WERI-Rb-1 (cell line): ENCODE measurements at regions not wholly inside any gene's neighbourhood (a gene's known extent, or its start where the extent isn't known, plus 50 kb on each side); places are given as distances from the start of the nearest gene placed in this dataset.

Experiments used
- DNase-seq: peaks from one replicate; pipeline ENCODE4 v3.0.0-alpha.2; 2020
- H3K27ac ChIP-seq: fragments of 250-450 bp; sonication (Bioruptor Pico); 2 replicates; pipeline ENCODE4 v1.5.1; 2020; ENCODE audit warnings: mild to moderate bottlenecking, moderate library complexity
- H3K27me3 ChIP-seq: fragments of 250-450 bp; sonication (Bioruptor Pico); 2 replicates; pipeline ENCODE4 v1.5.1; 2021; ENCODE audit warnings: mild to moderate bottlenecking, low read depth, moderate library complexity; ENCODE audit not compliant: insufficient read depth, severe bottlenecking
- H3K36me3 ChIP-seq: fragments of 250-450 bp; sonication (Bioruptor Pico); 2 replicates; pipeline ENCODE4 v1.5.1; 2020; ENCODE audit warnings: mild to moderate bottlenecking, moderate library complexity
- H3K4me3 ChIP-seq: 2 replicates; pipeline ENCODE4 v1.5.1; 2011; ENCODE audit warnings: low read depth, mild to moderate bottlenecking, control low read depth, low read length
- H3K9me3 ChIP-seq: fragments of 250-450 bp; sonication (Bioruptor Pico); 2 replicates; pipeline ENCODE4 v1.5.1; 2021; ENCODE audit warnings: mild to moderate bottlenecking, moderate library complexity; ENCODE audit not compliant: severe bottlenecking
- CTCF ChIP-seq: IDR thresholded peaks from 2 replicates; pipeline ENCODE4 v1.5.1; 2011; ENCODE audit warnings: low read depth, mild to moderate bottlenecking, control low read depth, inconsistent platforms, low read length

GRCh38 chr10:21212348-21212747 is 313.1 kb downstream of the SKIDA1 start:
- H3K27me3 ChIP-seq, result no peaks in the 10 kb centered on the region
- H3K36me3 ChIP-seq, result no peaks in the 10 kb centered on the region
- no peak overlapping the region for H3K4me3 ChIP-seq
- H3K27ac ChIP-seq, result no peak overlapping the region
- no peaks in the 10 kb centered on the region for H3K9me3 ChIP-seq
- DNase-seq, result no peak
- TF ChIP-seq CTCF, result no peak

GRCh38 chr10:21209495-21209894 is 312.4 kb upstream of the NEBL start:
- Histone ChIP-seq H3K27ac (no peak overlapping the region), H3K27me3 (no peaks in the 10 kb centered on the region), H3K36me3 (no peaks in the 10 kb centered on the region), H3K9me3 (no peaks in the 10 kb centered on the region), H3K4me3 (no peak overlapping the region)
- TF ChIP-seq CTCF, result no peak
- DNase-seq, result no peak

GRCh38 chr10:21208666-21209316 is 311.7 kb upstream of the NEBL start:
- no peaks in the 10 kb centered on the region for H3K27me3 ChIP-seq
- H3K4me3 ChIP-seq, result no peak overlapping the region
- no peak overlapping the region for H3K27ac ChIP-seq
- H3K36me3 ChIP-seq, result no peaks in the 10 kb centered on the region
- no peaks in the 10 kb centered on the region for H3K9me3 ChIP-seq
- TF ChIP-seq CTCF, result no peak
- DNase-seq, result no peak

- Histone ChIP-seq H3K27me3 (no peaks in the 10 kb centered on the region), H3K9me3 (no peaks in the 10 kb centered on the region), H3K36me3 (no peaks in the 10 kb centered on the region), H3K4me3 (no peak overlapping the region), H3K27ac (no peak overlapping the region)
- no peak for DNase-seq
- no peak for TF ChIP-seq CTCF
Measured at GRCh38 chr10:21207852-21208646, 310.9 kb upstream of the NEBL start.

- no peaks in the 10 kb centered on the region for H3K27me3 ChIP-seq
- H3K4me3 ChIP-seq, result no peak overlapping the region
- no peaks in the 10 kb centered on the region for H3K36me3 ChIP-seq
- H3K27ac ChIP-seq, result no peak overlapping the region
- no peak for DNase-seq
- no peak for TF ChIP-seq CTCF
- H3K9me3 ChIP-seq, result no peaks in the 10 kb centered on the region
Measured at GRCh38 chr10:21205328-21205727, 308.2 kb upstream of the NEBL start.
